T-helper 17 cell (primary cell): ENCODE measurements at regions not wholly inside any gene's neighbourhood (a gene's known extent, or its start where the extent isn't known, plus 50 kb on each side); places are given as distances from the start of the nearest gene placed in this dataset.

ENCODE experiments used
- ATAC-seq: fragments of 150-1000 bp; cut with Tn5 transposase; 2 replicates; pipeline ENCODE4 v1.10.0; 2021; ENCODE audit warnings: mild to moderate bottlenecking, moderate library complexity
- DNase-seq, 3 donors: peaks; one replicate each; pipeline versions ENCODE4 v3.0.0 to v3.0.0-alpha.2; 2020 to 2021
- H3K9me3 ChIP-seq: one replicate; pipeline ENCODE4 v1.7.0; 2013; ENCODE audit warnings: low read length, mild to moderate bottlenecking; ENCODE audit not compliant: control insufficient read depth, poor library complexity, severe bottlenecking
- H3K27ac Mint-ChIP-seq: one replicate; pipeline ENCODE4 v1.8.0; 2022; ENCODE audit warnings: mild to moderate bottlenecking, moderate library complexity, mixed read lengths
- H3K27me3 Mint-ChIP-seq: one replicate; pipeline ENCODE4 v1.8.0; 2022; ENCODE audit warnings: mixed read lengths
- H3K36me3 Mint-ChIP-seq: one replicate; pipeline ENCODE4 v1.8.0; 2022; ENCODE audit warnings: low read depth, mixed read lengths
- H3K4me1 Mint-ChIP-seq: one replicate; pipeline ENCODE4 v1.8.0; 2022; ENCODE audit warnings: mild to moderate bottlenecking, mixed read lengths
- H3K4me3 Mint-ChIP-seq: one replicate; pipeline ENCODE4 v1.8.0; 2022; ENCODE audit warnings: mild to moderate bottlenecking, moderate library complexity, mixed read lengths

DNA sequence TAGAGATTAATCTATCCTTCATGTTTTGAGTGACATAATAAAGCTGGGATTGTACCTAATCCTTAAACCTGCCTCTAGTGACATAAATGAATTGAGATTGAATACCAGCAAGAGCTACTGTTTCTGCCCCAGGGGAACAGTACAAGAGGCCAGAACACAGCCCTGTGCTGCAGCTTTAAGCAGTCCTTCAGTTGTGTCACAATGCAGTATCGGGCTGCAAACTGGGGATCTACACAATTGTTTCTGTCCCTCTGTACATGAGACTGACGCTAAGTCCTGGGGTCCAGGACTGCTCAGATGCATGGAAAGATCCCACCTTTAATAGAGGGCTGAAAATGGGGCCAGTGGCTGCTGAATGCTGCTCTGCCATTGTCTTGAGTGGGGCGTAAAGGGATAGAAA lies 87.5 kb downstream of the MINAR1 start:
- H3K27ac Mint-ChIP-seq, result no peak overlapping the region
- DNase-seq (no peak), ATAC-seq (no peak)
- H3K27me3 Mint-ChIP-seq, result peaks cover 46% of the 10 kb centered on the region
- H3K9me3 ChIP-seq, result no peaks in the 10 kb centered on the region
- H3K4me3 Mint-ChIP-seq, result no peak overlapping the region
- no peaks in the 10 kb centered on the region for H3K36me3 Mint-ChIP-seq
- no peaks in the 10 kb centered on the region for H3K4me1 Mint-ChIP-seq

DNA sequence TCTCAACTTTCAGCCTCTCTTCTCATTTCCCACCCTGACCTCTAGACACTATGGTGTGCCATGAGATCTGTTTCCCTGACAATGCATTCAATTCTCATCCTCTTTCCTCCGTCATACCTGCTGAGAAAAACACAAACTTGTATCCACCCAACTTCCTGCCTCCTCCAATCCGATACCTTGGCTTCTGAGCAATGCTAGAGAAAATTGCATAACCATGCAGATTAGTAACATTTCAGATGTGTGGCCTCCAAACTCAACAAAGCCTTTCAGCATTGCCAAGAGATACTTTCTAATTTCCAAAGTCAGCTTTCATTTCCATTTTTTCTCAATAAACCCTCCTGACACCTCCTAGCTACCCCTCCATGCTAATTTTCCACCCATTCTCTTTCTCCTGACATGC lies 88.5 kb downstream of the MINAR1 start:
- H3K4me3 Mint-ChIP-seq, result no peak overlapping the region
- H3K4me1 Mint-ChIP-seq, result no peaks in the 10 kb centered on the region
- peaks cover 46% of the 10 kb centered on the region for H3K27me3 Mint-ChIP-seq
- H3K36me3 Mint-ChIP-seq, result no peaks in the 10 kb centered on the region
- H3K9me3 ChIP-seq, result no peaks in the 10 kb centered on the region
- no peak for ATAC-seq
- DNase-seq, result no peak
- no peak overlapping the region for H3K27ac Mint-ChIP-seq

DNA sequence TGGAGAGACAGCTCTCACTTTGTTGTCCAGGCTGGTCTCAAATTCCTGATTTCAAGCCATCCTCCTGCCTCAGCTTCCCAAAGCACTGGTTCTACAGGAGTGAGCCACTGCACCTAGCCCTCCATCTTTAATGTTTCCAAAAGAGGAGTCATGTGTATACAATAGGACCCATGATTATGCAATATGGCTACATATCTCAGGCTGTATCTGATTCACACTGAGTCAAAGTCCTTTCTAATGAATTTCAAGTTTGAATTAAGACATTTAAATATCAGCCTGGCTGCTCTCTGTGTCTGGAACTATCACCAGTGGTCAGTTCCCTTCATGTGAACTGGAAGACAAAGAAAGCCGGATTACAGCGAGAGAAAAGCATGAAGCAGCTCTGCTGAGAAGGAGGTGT lies 90.5 kb downstream of the MINAR1 start:
- no peak overlapping the region for H3K27ac Mint-ChIP-seq
- ATAC-seq (no peak), DNase-seq (no peak)
- H3K36me3 Mint-ChIP-seq, result no peaks in the 10 kb centered on the region
- H3K27me3 Mint-ChIP-seq, result peaks cover 34% of the 10 kb centered on the region
- H3K4me3 Mint-ChIP-seq, result no peak overlapping the region
- H3K4me1 Mint-ChIP-seq, result no peaks in the 10 kb centered on the region
- no peaks in the 10 kb centered on the region for H3K9me3 ChIP-seq

DNA sequence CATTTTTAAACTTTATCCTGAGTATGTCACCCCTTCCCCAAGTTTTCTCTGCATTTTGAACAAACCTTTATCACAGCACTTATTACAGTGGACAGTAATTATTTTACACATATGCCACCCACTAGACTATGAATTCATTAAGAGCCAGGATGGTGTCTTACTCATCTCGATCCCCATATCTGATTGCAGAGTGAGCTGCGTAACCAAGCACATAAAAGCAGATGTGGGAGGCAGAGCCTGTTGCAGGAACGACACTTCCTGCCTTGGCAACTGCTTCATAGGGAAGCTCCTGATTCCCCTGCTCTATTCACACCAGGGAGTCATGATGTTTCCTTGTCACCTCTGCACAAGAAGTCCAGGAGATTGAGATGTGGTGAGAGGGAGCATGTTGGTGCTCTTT lies 91.1 kb downstream of the MINAR1 start:
- no peaks in the 10 kb centered on the region for H3K36me3 Mint-ChIP-seq
- no peaks in the 10 kb centered on the region for H3K4me1 Mint-ChIP-seq
- H3K27me3 Mint-ChIP-seq, result peaks cover 35% of the 10 kb centered on the region
- ATAC-seq (no peak), DNase-seq (no peak)
- no peaks in the 10 kb centered on the region for H3K9me3 ChIP-seq
- H3K4me3 Mint-ChIP-seq, result no peak overlapping the region
- no peak overlapping the region for H3K27ac Mint-ChIP-seq

DNA sequence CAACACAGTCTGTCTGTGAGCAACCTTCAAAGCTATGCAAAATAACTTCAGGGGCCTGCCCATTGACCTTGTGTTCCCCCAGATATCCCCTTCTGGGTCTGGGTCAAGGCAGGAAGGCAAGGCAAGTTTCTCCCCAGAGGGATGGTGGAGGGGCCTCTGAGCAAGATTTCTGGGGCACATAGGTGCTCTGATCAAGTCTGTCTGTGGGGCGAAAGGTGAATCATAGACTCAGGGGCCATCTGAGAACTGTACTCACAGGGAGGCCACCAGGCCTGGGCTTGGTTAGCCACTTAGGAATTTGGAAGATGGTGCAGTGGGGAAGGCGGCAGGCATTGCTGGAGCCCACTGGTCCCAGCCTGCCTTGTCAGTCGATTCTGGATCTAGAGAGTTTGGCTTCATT lies 92.4 kb downstream of the MINAR1 start:
- Mint-ChIP-seq H3K27ac (no peak overlapping the region), H3K4me1 (no peaks in the 10 kb centered on the region), H3K27me3 (peaks cover 36% of the 10 kb centered on the region), H3K36me3 (no peaks in the 10 kb centered on the region), H3K4me3 (no peak overlapping the region)
- DNase-seq (no peak), ATAC-seq (no peak)
- no peaks in the 10 kb centered on the region for H3K9me3 ChIP-seq

DNA sequence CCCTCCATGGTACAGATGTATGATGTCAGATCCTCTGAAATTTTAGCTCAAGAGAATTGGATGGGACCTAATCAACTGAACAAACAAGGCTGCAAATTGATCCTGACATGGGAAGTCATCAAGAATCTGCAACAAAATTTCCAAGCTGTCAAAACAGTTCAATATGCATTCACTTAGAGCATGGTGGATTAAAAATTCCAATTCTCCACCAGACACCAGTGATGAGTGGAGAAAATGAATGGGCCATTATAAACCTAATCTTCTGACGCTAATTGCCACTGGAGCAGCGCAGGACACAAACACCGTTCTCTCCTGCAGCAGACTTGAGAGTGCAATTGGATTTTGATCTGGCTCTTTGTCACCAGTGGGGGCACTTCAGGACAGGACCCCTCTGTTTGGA lies 94.2 kb downstream of the MINAR1 start:
- Mint-ChIP-seq H3K27me3 (peaks cover 37% of the 10 kb centered on the region), H3K36me3 (no peaks in the 10 kb centered on the region), H3K4me3 (no peak overlapping the region), H3K27ac (no peak overlapping the region), H3K4me1 (no peaks in the 10 kb centered on the region)
- DNase-seq, result no peak
- H3K9me3 ChIP-seq, result no peaks in the 10 kb centered on the region
- ATAC-seq, result no peak

DNA sequence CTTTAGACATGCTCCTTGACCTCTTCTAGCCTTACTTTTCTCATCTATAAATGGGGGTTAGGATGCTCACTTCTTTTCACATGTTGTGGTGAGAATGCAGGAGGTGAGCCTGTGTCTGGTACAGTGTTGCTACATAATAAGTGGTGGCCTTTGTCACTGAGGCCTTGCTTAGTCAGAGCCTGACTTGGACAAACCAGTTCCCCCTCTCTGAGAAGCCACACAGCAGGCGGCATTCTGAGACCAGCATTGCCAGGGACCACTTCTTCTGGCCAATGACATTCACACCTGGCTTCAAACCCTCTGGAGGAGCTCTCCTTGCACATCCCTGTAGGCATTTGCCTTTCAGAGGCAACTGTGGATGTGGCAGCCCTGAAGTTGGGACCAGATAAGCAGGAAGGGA lies 95.7 kb downstream of the MINAR1 start:
- no peaks in the 10 kb centered on the region for H3K4me1 Mint-ChIP-seq
- no peak overlapping the region for H3K4me3 Mint-ChIP-seq
- peaks cover 47% of the 10 kb centered on the region for H3K27me3 Mint-ChIP-seq
- ATAC-seq (no peak), DNase-seq (no peak)
- no peaks in the 10 kb centered on the region for H3K36me3 Mint-ChIP-seq
- H3K9me3 ChIP-seq, result no peaks in the 10 kb centered on the region
- H3K27ac Mint-ChIP-seq, result no peak overlapping the region

DNA sequence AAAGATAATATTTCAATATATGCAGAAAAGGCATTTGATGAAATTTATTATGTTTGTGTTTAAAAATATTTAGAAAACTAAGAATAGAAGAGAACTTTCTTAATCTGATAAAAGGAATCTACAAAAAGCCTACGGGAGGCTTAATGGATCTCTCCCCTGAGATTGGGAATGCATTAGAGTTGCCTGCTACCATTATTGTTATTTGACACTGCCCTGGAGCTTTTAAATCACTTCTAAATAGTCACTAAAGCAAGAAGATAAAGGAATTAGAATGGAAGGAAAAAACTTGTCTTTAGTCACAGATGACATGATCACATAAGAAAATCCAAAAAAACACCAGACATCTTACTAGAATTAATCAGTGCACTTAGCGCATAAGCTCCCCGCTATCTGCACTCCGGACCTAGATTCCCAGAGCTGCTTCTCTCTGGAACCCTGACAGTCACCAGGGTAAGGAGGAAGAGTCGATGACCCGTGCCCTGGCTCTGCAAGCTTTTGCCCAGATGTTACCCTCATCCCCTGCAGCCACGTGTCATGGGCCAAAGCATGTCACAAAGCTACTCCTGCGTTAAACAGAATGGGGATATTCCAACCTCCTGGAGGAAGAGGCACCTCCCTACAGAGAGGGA lies 97.1 kb downstream of the MINAR1 start:
- Mint-ChIP-seq H3K27me3 (peaks cover 53% of the 10 kb centered on the region), H3K36me3 (no peaks in the 10 kb centered on the region), H3K4me3 (no peak overlapping the region), H3K4me1 (no peaks in the 10 kb centered on the region), H3K27ac (no peak overlapping the region)
- H3K9me3 ChIP-seq, result no peaks in the 10 kb centered on the region
- DNase-seq, result no peak
- no peak for ATAC-seq

DNA sequence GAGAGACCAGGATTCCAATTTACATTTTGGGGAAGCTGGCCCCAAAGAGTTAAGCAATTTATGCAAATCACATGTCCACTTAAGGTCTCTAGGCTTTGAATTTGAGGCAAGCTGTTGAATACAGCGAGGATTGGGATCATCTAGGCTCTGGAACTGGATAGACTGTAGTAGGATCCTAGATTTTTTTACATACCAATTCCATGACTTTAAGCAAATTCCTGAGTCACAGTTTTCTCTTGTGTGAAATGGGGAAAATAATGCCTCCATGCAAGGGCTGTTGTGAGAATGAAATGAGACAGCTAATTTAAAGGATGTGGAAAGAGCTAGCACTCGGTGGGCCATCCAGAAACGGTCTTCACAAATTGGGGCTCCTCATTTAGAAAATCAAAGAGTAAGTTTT lies 103.4 kb downstream of the MINAR1 start:
- H3K4me1 Mint-ChIP-seq, result no peaks in the 10 kb centered on the region
- peaks cover 57% of the 10 kb centered on the region for H3K27me3 Mint-ChIP-seq
- H3K36me3 Mint-ChIP-seq, result no peaks in the 10 kb centered on the region
- no peak for ATAC-seq
- no peak for DNase-seq
- no peaks in the 10 kb centered on the region for H3K9me3 ChIP-seq
- no peak overlapping the region for H3K27ac Mint-ChIP-seq
- no peak overlapping the region for H3K4me3 Mint-ChIP-seq

DNA sequence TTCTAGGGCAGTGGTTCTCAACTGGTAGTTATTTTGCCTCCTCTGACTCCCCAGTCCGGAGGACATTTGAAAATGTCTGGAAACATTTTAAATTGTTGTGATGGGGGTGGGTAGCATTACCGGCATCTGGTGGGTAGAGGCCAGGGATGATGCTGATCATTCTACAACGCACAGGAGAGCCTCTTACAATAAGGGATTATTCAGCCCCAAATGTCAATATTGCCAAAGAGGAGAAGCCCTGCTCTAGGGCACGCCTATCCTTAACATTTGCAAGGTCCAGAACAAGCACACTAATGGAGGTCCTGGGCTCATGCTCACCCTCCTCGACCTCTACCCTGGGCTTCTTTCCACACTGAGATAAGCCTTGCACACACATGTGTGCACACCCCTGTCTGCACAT lies 106.4 kb downstream of the MINAR1 start:
- ATAC-seq (no peak), DNase-seq (no peak)
- Mint-ChIP-seq H3K4me3 (no peak overlapping the region), H3K27ac (no peak overlapping the region), H3K4me1 (peaks cover 4% of the 10 kb centered on the region), H3K27me3 (peaks cover 43% of the 10 kb centered on the region), H3K36me3 (no peaks in the 10 kb centered on the region)
- H3K9me3 ChIP-seq, result no peaks in the 10 kb centered on the region

DNA sequence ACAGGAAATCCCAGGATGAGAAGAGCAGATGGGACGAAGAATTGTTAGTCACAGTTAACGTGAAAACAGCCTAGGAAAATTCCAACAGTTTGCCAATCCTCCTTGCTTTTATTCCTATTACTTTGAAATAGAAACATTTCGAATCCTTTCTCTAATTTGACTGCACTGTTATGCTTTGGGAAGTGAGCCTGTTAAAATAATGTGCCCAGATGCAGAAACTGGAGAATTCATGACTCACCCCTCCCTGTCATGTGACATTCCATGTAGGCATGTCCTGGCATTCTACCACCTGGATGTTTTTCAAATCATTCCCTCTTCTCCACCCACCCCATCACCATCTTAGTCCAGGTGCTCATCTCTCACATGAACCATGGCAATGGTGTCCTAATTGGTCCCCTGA lies 107.3 kb downstream of the MINAR1 start:
- no peak overlapping the region for H3K27ac Mint-ChIP-seq
- DNase-seq (no peak), ATAC-seq (no peak)
- H3K4me1 Mint-ChIP-seq, result peaks cover 4% of the 10 kb centered on the region
- H3K27me3 Mint-ChIP-seq, result peaks cover 41% of the 10 kb centered on the region
- no peaks in the 10 kb centered on the region for H3K36me3 Mint-ChIP-seq
- H3K4me3 Mint-ChIP-seq, result no peak overlapping the region
- no peaks in the 10 kb centered on the region for H3K9me3 ChIP-seq

DNA sequence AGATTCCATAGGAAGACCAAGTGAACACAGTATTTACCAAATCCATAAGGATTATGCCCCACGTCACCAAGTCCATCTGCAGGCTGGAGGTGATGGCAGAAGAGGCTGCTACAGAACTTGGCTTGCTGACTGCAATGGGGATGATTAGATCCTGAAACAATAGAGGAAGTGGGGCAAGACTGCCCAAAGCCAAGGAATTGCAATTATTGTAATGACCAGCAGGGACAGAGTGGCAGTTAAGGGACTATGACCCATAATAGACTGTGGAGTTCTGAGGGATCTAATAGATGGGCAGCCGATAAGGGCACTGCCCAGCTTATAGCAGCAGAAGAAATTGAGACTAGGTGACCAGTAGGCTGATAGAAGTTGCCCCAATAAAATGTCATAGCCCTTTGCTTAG lies 108.4 kb downstream of the MINAR1 start:
- Mint-ChIP-seq H3K4me1 (peaks cover 4% of the 10 kb centered on the region), H3K27me3 (peaks cover 33% of the 10 kb centered on the region), H3K36me3 (peaks cover 3% of the 10 kb centered on the region), H3K27ac (no peak overlapping the region), H3K4me3 (no peak overlapping the region)
- DNase-seq, result no peak
- ATAC-seq, result no peak
- no peaks in the 10 kb centered on the region for H3K9me3 ChIP-seq

DNA sequence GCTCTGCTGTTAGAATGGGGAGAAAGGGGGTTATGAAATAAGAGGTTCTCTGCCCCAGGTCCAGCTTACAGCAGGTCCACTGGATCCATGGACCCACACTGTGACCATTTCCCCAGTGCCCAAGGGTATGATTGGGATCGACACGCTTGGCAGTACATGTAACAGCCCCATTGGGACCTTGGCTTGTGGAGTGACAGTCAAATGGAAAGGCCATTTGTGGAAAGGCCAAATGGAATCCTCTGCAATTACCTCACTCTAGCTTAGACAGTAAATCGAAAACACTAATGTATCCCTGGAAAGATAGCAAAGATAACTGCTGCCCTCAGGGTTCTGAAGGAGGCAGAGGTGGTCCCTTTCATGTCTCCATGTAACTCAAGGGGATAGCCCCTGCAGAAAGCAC lies 109.1 kb downstream of the MINAR1 start:
- peaks cover 4% of the 10 kb centered on the region for H3K4me1 Mint-ChIP-seq
- peaks cover 4% of the 10 kb centered on the region for H3K36me3 Mint-ChIP-seq
- H3K4me3 Mint-ChIP-seq, result no peak overlapping the region
- no peak overlapping the region for H3K27ac Mint-ChIP-seq
- H3K9me3 ChIP-seq, result no peaks in the 10 kb centered on the region
- ATAC-seq, result no peak
- H3K27me3 Mint-ChIP-seq, result peaks cover 31% of the 10 kb centered on the region
- DNase-seq, result no peak

DNA sequence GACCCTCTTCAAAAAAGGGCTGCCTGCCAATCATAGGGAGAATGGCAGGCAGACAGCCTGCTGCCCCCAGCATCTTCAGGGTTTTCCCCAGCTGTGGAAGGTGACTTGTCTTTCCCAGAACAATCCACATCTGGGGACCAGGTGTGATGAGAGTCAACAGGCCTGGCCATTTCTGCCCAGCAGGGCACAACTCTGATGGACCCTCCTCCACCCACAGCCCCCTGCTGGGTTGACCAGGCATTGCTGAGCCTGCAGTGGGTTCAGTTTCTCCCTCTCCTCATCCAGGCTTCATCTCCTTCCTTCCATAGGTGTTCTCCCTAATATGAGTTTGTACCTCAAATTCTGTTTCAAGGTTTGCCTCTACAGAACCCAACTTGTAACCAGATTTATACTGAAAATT lies 111.0 kb downstream of the MINAR1 start:
- no peak for ATAC-seq
- peaks cover 4% of the 10 kb centered on the region for H3K36me3 Mint-ChIP-seq
- peaks cover 21% of the 10 kb centered on the region for H3K27me3 Mint-ChIP-seq
- DNase-seq, result no peak
- H3K4me1 Mint-ChIP-seq, result peaks cover 4% of the 10 kb centered on the region
- H3K9me3 ChIP-seq, result no peaks in the 10 kb centered on the region
- H3K4me3 Mint-ChIP-seq, result no peak overlapping the region
- H3K27ac Mint-ChIP-seq, result no peak overlapping the region
